HG03196 (cell line): ENCODE measurements at regions not wholly inside any gene's neighbourhood (a gene's known extent, or its start where the extent isn't known, plus 50 kb on each side); places are given as distances from the start of the nearest gene placed in this dataset.

ENCODE experiments used
- ATAC-seq: cut with Tn5 transposase; IDR thresholded peaks from one replicate; pipeline ENCODE4 v1.9.1; 2021; ENCODE audit not compliant: unreplicated experiment

DNA sequence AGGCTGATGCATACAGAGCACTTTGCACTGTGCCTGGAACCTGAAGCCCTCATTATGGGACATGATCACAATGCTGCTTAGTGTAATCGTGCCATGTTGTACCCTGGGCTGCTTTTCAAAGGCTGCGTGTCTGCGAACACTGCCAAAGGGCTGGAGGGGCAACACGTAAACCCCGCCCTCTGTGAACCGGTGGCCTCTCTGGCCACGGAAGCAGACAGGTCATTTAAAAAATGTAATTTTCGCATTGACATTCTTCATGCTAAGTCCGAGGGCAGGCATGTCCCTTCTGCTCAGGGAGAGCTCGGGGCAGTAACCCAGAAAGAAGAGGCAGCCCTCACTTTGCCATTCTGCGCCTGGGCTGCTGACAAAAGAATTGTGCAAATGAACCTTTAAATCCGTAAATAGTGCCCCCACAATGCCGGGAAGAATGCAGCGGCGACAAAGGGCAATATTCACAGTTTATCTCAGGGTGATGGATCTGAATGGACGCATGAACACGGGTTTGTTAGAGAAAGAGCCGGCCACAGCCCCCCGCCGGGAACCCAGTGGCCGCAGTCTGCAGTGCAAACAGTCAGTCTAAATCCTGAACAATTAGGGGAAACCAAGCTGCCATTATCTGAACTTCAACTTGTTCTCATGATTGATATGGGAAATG, 226.1 kb downstream of the MYCN start:
- ATAC-seq = no peak

DNA sequence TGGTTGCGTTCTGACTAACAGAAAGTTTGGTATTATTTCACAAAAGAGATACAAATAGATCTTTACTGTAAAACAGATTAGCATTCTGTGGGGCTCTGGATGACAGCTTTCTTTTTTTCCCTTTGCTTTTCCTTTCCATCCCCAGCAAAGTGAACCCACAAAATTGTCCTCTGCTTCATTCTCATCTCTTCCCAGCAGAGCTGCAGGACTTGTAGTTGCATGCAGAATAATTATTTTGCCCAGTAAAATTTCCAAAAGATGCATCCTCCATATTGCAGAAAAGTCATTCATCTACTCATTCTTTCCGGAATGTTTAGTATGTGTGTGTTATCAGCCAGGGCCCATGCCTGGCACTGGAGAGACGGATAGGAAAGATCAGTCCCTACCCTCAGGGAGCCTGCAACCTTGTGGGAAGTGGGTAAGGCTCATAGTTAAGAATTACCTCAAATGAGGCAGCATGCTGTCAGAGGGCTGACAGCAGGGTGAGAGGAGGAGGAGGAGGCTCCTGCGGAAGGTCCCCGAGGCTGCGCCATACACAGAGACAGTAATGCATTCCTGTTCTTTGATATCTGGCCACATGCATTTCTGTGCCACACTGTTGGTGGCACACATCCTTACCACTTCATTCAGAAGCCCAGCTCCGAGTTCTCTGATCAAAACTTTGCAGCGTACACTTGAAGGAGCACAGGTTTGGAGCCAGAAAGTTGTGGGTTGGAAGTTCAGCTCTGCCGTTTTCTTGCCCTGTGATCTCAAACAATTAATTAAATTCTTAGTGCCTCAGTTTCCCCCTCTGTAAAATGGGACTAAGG, 225.4 kb downstream of the MYCN start:
- no peak for ATAC-seq

DNA sequence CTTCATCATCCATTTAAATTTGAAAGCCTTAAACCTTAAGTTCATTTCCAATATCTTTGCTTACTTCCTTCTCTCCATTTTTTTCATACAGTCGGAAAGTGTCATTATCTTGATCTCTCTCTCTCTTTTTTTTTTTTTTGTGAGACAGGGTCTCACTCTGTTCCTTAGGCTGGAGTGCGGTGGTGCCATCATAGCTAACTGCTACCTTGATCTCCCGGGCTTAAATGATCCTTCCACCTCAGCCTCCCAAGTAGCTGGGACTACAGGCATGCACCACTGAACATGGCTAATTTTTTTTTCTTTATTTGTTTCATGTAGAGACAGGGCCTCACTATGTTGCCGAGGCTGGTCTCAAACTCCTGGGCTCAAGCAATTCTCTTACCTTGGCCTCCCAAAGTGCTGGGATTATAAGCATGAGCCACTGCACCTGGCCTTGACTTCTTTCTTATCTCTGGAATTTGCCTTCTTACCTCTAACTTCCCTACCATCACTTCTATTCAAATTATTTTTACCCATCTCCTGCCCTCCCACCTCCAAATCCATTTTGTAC, 222.2 kb downstream of the MYCN start:
- ATAC-seq = no peak

DNA sequence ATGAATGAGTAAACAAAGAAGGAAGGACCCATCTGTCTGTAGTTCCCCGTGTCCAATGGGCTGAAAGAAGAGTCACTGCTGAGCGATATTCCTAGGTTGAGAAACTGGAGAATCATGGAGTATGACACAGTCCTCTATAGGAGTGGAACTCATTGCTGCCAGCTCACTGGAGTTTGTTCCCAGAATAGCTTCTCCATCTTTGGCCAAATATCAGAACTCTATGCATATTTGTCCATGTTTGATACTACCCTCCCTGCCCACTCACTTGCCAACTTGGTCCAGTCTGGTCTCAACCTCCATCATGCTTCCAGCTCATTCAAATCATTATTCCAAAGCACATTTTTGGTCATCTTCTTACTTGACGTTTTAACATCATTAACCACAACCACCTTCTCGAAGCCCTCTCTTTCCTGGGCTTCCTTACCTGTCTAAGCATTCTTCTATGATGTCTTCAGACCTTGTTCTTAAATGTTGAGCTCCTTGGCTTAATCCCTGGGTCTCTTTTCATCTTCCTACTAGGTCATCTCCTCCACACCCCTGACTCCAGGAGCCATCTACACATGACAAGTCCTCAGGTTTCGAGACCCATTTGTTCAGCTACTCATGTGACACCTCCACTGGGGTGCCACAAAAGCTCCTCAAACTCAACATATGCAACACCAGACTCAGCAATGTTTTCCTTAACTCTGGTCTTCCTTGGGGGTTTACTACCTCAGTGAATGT, 221.6 kb downstream of the MYCN start:
- ATAC-seq = no peak

DNA sequence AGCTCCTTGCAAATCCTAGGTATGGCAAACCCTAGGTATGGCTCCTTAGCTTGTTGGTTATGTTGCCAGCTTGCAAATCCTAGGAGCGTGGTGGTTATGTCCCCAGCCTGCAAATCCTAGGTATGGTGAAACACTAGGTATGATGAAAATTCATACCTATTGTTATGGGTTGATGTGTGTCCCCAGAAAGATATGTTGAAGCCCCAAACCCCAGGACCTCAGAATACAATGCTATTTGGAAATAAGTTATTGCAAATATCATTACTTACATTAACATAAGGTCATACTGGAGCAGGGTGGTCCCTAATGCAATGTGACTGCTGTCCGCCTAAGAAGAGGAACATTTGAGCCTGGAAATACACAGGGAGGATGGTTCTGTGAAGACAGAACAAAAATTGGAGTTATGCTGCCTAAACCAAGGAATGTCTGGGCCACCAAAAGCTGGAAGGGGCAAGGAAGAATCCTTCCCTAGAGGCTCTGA, 220.8 kb downstream of the MYCN start:
- ATAC-seq = no peak

DNA sequence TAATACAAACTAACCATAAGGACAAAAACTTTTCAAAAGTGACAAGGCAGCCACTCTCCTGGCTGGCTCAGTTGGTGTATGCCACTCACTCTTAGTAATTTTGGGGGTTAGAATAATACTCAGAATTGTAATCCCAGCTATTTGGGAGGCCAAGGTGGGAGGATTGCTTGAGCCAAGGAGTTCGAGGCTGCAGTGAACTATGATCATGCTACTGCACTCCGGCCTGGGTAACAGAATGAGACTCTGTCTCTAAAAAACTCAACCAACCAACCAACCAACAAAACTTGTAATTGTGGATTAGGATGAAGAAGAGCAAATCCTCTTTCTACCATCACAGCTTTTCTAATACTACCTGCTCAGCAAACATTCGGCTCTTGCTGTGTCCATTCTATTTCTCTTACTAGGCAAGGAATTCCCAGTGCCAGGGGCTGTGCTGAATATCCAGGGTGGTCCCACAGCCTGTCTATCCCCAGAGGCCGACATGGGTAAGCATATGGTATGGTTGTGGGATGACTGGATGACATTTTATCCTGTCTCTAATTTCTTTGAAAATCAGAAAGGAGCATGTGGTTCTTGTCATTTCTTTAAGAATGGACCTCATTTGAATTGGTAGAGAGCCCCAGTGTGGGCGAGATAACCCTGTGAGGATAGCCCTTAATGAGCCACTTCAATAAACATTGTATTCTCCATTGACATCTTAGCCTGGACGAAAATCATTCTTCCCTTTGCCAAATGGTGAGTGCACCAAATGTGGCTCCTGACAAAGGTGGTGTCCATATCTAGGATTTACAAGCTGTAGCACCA, 220.1 kb downstream of the MYCN start:
- no peak for ATAC-seq

DNA sequence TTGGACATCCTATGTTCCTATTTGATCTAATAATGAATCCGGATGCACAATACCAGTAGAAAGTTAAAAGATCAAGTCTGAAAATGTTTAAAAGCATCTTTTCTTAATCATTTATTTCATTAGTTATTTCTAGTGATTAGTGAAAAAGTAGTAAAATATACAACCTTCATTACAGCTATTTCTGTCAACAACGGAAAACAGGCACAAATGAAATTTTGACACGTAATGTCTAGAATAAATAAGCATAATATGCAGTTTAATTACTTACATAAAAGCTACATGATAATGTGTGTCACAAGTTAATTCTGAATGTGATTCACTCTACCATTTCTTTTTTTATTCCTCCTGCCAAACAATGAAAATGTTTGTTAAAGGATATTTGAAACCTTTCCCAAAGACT, 216.1 kb downstream of the MYCN start:
- no peak for ATAC-seq

DNA sequence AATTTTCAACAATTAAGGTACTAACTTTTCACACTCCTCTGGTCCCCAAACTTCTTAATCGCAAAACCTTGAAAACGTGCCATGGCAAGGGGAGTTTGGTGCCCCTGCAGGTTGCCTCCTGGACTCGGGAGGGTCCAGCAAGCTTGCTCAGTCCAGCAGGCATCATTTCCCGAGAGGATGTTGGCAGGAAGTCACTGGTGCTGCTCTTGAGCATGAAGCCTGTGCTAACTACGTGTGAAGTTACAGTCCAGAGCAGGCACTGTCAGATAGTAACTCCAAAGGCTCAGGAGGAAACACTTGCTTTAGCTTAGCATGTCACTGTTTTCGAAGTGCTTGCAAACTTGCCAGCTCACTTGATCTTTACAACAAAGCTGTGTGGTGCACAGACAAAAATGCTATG, 215.4 kb downstream of the MYCN start:
- ATAC-seq = no peak

DNA sequence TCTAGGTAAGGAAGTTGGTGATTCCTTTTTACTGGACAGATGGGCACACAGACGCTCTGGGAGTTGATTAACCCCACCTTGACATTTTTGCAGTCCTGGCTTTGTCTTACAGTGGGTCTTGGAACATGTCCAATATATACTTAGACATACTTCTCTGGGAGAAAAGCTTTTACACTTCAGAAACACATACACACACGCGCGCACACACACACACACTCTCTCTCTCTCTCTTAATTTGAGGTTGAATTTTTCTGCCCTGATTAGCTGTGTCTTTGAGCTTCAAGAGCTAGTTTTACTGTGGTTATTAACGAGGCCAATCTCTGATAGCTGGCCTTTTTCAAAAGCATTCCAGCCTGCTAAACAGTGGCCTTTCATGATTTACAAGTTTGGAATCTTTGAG, 215.0 kb downstream of the MYCN start:
- no peak for ATAC-seq

DNA sequence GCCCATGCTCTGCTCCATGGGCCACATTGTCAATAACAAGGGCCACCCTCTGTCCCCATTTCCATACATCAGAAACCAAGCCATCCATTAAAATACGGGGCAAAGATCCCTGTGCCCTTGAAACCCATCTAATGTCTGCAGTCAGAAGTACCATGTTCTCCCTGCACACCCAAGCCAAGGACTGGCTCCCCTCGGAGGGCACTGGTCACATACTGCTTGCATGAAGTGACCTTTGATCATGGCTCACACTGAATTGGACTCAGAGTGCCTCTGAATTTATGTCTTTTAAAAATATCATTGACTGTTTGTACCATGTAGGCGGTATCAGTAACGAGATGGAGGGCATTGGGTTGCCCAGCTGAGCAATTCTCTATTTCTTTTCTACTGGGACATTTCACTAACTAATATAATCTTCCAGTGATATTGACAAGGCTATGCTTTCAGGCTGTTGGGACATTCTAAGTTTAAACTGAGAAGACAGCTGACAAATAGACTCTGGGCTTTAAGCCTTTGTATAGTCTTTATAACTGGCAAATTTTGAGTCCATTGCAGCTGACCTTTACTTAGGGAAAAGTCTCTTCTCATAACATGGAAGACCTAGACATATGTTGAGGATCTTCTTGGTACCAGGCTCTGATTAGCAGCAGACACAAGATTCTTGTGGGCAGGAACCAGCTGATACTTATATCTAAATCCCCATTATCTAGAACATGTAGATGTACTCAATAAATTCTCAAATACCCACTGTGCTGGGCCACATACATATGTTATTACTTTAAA, 214.3 kb downstream of the MYCN start:
- no peak for ATAC-seq

DNA sequence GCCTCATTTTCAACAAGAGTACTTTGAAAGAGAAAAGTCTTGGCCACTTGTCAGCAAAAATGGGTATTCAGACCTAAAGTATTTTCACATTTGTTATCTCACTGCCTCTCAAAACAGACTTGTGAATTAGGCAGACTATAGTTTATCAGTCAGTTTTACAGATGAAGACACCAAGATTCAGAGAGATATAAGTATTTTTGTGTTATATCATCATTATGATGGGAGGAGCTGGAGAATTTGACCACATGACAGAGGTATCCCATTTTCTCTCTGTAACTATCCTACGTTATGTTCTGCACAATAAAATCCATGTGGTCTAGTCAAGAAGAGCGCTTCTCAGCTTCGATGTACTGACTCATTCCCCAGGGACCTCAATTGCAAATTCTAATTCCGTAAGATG, 213.7 kb downstream of the MYCN start:
- no peak for ATAC-seq

DNA sequence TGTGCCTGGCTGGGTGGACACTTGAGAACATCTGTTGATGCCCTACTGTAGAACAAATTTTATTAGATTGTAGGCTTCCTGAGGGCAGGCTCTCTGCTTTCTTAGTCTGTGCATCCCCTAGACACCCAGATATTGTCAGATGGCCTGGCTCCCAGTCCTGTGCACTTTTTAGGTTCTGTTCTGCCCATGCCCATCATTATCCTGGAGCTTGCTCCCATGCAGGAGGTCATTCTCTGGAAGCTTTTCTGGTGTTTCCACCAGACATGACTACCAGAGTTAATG, 213.3 kb downstream of the MYCN start:
- ATAC-seq = no peak

DNA sequence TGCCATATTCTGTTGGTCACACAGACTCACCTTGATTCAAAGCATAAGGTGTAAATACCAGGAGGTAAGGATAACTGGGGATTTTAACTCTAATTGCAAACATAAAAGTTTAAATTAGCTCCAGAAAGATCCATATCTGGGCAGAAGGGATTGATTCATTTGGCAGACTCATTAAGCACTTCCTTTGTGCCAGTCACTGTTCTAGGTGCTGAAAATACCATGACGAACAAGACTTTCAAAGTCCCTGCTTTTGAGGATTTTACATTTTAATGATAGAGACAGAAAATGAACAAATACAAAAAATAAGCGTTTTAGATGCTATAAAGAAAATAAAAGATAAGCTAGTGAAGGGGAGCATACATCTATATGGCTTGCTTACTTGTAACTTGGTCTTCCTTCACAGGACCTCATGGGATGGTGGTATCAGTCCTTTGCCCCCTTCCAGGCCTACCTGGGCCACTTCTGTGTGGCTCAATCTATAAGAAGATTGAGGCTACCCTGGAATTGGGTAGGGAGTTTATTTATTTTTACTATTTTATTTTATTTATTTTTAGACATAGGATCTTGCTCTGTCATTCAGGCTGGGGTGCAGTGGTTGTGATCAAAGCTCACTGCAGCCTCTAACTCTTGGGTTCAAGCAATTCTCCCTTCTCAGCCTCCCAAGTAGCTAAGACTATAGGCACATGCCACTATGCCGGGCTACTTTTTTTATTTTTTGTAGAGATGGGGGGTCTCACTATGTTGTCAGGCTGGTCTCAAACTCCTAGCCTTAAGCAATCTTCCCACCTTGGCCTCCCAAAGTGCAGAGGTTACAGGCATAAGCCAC, 212.8 kb downstream of the MYCN start:
- no peak for ATAC-seq

DNA sequence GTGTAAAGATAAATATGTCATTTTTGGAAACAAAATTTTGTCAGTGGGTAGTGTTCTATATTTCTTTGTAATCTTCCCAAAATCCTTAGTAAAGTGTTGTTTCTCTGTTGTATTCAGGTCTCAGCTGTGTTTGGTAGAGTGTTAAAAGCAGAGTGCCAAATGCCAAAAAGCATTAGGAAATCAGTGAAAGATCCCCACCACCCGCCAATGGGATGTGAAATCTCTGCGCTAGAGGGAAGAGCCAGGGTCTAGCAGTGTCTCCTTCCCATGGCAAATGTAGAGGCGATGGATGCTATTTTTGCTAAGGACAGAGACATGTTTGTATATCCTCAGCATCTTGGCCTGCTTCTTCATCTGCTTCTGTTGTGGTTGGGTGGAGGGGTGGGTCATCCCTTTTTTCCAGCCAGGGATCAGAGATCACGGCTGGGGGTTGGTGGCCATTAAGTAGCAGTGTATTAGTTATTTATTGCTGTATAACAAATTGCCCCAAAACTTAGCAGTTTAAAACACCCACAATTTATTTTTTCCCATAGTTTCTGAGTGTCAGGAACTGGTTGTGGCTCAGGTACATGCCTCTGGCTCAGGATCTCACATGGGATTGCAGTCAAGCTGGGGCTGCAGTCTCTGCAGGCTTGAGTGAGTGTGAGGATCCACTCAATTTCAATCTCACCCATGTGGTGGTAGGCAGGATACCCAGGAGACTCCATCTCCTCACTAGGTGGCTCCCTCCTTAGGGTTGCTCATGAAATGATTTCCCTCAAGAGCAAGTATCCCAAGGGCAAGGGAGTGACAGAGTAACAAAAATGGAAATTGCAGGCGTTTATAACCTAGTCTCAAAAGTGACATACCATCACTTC, 211.9 kb downstream of the MYCN start:
- no peak for ATAC-seq

DNA sequence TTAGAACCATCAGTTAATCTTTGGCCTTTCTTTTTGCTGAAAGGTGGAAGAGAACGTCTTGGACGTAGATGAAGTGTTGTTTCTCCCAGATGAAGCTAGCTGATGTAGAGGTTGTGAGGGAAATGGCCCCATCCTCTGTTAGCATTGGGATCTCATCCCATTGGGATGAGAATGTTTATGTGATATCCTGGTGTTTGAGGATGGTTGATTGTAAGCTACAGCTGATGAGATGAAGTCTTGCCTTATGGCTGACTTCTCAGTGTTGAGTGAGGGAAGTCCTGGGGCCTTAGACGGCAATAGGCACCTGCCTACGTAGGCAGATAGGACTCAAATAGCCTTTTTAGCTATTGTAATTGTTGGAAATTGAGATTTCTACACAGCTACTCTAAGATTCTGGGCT, 211.3 kb downstream of the MYCN start:
- ATAC-seq = no peak

DNA sequence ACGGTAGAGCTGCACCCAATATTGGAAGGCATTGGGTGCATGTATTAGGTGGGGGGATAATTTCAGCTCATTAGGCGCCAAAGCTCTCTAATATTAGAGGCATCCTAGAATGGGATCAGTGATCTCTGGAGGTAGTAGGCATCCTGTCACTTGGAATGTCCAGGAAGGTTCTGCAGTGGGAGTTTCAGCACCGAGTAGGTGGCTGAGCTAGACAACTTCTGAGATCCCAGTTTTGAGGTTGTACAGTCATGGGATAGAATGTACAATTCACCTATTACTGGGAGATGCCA, 210.9 kb downstream of the MYCN start:
- ATAC-seq = no peak

DNA sequence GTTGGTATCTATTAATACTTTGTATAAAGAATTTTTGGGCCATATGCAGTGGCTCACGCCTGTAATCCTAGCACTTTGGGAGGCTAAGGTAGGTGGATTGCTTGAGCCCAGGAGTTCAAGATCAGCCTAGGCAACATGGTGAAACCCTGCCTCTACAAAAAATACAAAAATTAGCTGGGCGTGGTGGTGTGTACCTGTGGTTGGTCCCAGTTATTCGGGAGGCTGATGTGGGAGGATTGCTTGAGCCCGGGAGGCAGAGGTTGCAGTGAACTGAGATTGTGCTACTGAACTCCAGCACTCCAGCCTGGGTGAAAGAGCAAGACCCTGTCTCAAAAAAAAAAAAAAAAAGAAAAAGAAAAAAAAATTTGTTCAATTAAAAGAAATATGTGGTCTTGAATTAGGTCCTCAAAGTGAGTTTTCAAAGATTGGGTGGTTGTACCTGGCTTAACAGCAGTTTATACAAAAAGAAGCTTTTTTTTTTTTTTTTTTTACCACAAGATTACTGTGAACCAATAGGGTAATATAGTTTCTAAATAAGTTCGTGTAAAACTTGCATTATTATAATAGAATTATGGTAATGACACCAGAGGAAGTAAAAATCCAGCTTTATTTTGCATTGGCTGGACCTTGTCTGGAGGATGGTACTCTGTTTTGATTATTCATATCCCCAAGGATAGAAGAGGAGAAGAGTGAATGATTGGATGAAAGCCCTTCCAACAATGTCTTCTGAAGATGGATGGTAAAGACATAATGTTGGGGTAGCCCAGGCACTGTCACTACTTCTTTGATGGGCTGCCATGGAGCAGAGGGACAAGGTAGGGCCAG, 210.3 kb downstream of the MYCN start:
- no peak for ATAC-seq
